Lower lobe of right lung (tissue), 2 donors: ENCODE measurements at regions not wholly inside any gene's neighbourhood (a gene's known extent, or its start where the extent isn't known, plus 50 kb on each side); places are given as distances from the start of the nearest gene placed in this dataset.
"Not testable (repeated sequence)": the region's sequence is repeated elsewhere in the genome, so short reads cannot be mapped to it uniquely, and the experiment has no call there.

Experiments used
- ATAC-seq, 2 donors: fragments of 200-7000 bp; cut with Tn5 transposase; one replicate each; pipeline ENCODE4 v1.9.1; 2020 to 2022; ENCODE audit warnings: mild to moderate bottlenecking in 2 of 2, moderate library complexity in 2 of 2
- DNase-seq: peaks from one replicate; pipeline ENCODE4 v3.0.0-alpha.2; 2020
- H3K27ac ChIP-seq: fragments of 200-600 bp; one replicate; pipeline ENCODE4 v1.8.0; 2022
- H3K27me3 ChIP-seq: fragments of 200-600 bp; one replicate; pipeline ENCODE4 v1.8.0; 2022; ENCODE audit warnings: low read depth
- H3K36me3 ChIP-seq: fragments of 200-600 bp; one replicate; pipeline ENCODE4 v1.8.0; 2022; ENCODE audit warnings: mild to moderate bottlenecking
- H3K4me1 ChIP-seq: fragments of 200-600 bp; one replicate; pipeline ENCODE4 v1.8.0; 2022
- H3K4me3 ChIP-seq: fragments of 200-600 bp; one replicate; pipeline ENCODE4 v1.8.0; 2022; ENCODE audit warnings: mild to moderate bottlenecking
- H3K9me3 ChIP-seq: fragments of 200-600 bp; one replicate; pipeline ENCODE4 v1.8.0; 2022
- intact Hi-C: fragments of 100-400 bp; cut with DNase I; formaldehyde crosslinking; loops from one replicate; pipeline ENCODE4 v1.11.0; 2022
- TF ChIP-seq, protein P1 (sequence below): fragments of 200-600 bp; IDR thresholded peaks from one replicate; pipeline ENCODE4 v1.8.0; 2022; ENCODE audit warnings: antibody characterized with exemption, mild to moderate bottlenecking
- donor health status: DM: no; HTN: yes; CAD: no; lungs with severe emphysema.

- no peaks in the 10 kb centered on the region for H3K36me3 ChIP-seq
- TF ChIP-seq, protein P1, sequence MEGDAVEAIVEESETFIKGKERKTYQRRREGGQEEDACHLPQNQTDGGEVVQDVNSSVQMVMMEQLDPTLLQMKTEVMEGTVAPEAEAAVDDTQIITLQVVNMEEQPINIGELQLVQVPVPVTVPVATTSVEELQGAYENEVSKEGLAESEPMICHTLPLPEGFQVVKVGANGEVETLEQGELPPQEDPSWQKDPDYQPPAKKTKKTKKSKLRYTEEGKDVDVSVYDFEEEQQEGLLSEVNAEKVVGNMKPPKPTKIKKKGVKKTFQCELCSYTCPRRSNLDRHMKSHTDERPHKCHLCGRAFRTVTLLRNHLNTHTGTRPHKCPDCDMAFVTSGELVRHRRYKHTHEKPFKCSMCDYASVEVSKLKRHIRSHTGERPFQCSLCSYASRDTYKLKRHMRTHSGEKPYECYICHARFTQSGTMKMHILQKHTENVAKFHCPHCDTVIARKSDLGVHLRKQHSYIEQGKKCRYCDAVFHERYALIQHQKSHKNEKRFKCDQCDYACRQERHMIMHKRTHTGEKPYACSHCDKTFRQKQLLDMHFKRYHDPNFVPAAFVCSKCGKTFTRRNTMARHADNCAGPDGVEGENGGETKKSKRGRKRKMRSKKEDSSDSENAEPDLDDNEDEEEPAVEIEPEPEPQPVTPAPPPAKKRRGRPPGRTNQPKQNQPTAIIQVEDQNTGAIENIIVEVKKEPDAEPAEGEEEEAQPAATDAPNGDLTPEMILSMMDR, result no peak
- no peaks in the 10 kb centered on the region for H3K9me3 ChIP-seq
- no peaks in the 10 kb centered on the region for H3K4me1 ChIP-seq
- intact Hi-C loops, result no loop called here
- DNase-seq (no peak), ATAC-seq (no peak)
- no peak overlapping the region for H3K27ac ChIP-seq
- H3K4me3 ChIP-seq, result no peak overlapping the region
- H3K27me3 ChIP-seq, result peaks cover 57% of the 10 kb centered on the region
These were observed 68.2 kb upstream of the OLIG2 start for GRCh38 chr21:32957545-32957944.

- no peak overlapping the region for H3K27ac ChIP-seq
- intact Hi-C loops, result no loop called here
- H3K4me1 ChIP-seq, result no peaks in the 10 kb centered on the region
- H3K27me3 ChIP-seq, result peaks cover 51% of the 10 kb centered on the region
- no peak overlapping the region for H3K4me3 ChIP-seq
- DNase-seq (no peak), ATAC-seq (no peak)
- no peaks in the 10 kb centered on the region for H3K36me3 ChIP-seq
- no peaks in the 10 kb centered on the region for H3K9me3 ChIP-seq
- TF ChIP-seq, protein P1, result no peak
These were observed 67.3 kb upstream of the OLIG2 start for GRCh38 chr21:32958288-32959002.

DNA sequence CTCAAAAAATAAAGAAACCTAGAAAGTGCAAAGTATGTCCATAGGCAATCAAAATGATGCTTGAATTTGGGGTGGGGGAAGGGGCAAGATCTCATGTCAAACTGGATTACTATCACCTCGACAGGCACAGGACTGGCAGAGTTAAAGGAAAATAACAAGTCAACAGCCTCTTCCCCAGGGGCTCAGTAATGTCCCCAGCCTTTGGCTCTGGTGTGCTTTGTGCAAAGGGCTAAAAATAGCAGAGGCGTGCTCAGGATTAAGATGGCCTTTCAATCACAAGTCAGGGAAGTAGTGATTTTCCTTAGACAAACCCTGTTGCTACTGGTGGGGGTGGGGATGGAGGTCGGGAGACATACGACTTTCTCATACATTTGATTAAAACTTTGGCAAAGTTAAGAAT lies 63.5 kb upstream of the OLIG2 start:
- no peak for ATAC-seq
- intact Hi-C loops, result no loop called here

DNA sequence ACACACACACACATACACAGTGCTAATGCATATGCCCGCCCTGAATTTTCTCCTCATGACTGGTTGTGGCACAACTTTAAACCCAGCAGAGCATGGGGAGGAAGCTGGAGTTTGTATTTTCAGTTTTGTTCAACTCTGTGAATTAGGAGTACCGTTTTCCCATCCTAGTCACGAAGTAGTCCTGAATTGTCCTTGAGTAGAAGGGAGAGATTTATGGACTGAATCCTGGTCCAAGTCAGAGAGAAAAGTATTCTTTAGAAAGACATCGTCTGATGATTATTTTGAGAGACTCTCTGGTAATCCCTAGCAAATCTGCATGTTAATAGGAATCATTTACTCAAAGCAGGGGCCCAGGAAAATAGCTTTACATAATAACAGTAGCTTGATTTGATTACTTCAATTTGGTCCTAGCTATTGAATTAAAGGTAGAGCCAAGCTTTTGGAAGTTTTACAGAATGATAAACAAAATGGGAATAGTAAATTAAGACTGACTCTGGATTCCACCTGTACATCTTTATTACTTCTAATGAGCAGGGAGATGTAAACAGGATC lies 60.5 kb upstream of the OLIG2 start:
- H3K27ac ChIP-seq, result no peak overlapping the region
- no peaks in the 10 kb centered on the region for H3K4me1 ChIP-seq
- H3K36me3 ChIP-seq, result no peaks in the 10 kb centered on the region
- H3K4me3 ChIP-seq, result no peak overlapping the region
- ATAC-seq (no peak), DNase-seq (no peak)
- TF ChIP-seq, protein P1, result no peak
- H3K27me3 ChIP-seq, result peaks cover 18% of the 10 kb centered on the region
- H3K9me3 ChIP-seq, result no peaks in the 10 kb centered on the region
- intact Hi-C loops, result no loop called here

More for the DNA sequence above, 63.5 kb upstream of the OLIG2 start:
- Histone ChIP-seq H3K4me1 (no peaks in the 10 kb centered on the region), H3K4me3 (no peak overlapping the region), H3K27me3 (peaks cover 34% of the 10 kb centered on the region), H3K27ac (no peak overlapping the region), H3K36me3 (no peaks in the 10 kb centered on the region), H3K9me3 (no peaks in the 10 kb centered on the region)
- TF ChIP-seq, protein P1, result no peak
- DNase-seq, result no peak

GRCh38 chr21:32966120-32966519 lies 59.6 kb upstream of the OLIG2 start:
- Histone ChIP-seq H3K27me3 (peaks cover 12% of the 10 kb centered on the region), H3K4me3 (no peak overlapping the region), H3K27ac (no peak overlapping the region), H3K4me1 (no peaks in the 10 kb centered on the region), H3K36me3 (no peaks in the 10 kb centered on the region), H3K9me3 (no peaks in the 10 kb centered on the region)
- TF ChIP-seq, protein P1, result no peak
- DNase-seq (no peak), ATAC-seq (no peak)
- intact Hi-C loops, result no loop called here

GRCh38 chr21:32968103-32968502 lies 57.6 kb upstream of the OLIG2 start:
- H3K27ac ChIP-seq, ATAC-seq, H3K4me3 ChIP-seq, H3K27me3 ChIP-seq, DNase-seq, H3K36me3 ChIP-seq, intact Hi-C loops, H3K4me1 ChIP-seq, H3K9me3 ChIP-seq: not testable (repeated sequence)
